ENCODE measurements at regions not wholly inside any gene's neighbourhood (a gene's known extent, or its start where the extent isn't known, plus 50 kb on each side); places are given as distances from the start of the nearest gene placed in this dataset.

GRCh38 chr2:241941691-241942301 lies 72.3 kb downstream of the RTP5 start:
- H3K27ac ChIP-seq (ENCODE audit: low read depth, low read length, poor library complexity, severe bottlenecking), result no peak overlapping the region
- BruUV-seq (replicated peaks), result no TSS peak
- no peaks in the 10 kb centered on the region for H3K9me2 ChIP-seq (ENCODE audit: insufficient read depth, low read length)

DNA sequence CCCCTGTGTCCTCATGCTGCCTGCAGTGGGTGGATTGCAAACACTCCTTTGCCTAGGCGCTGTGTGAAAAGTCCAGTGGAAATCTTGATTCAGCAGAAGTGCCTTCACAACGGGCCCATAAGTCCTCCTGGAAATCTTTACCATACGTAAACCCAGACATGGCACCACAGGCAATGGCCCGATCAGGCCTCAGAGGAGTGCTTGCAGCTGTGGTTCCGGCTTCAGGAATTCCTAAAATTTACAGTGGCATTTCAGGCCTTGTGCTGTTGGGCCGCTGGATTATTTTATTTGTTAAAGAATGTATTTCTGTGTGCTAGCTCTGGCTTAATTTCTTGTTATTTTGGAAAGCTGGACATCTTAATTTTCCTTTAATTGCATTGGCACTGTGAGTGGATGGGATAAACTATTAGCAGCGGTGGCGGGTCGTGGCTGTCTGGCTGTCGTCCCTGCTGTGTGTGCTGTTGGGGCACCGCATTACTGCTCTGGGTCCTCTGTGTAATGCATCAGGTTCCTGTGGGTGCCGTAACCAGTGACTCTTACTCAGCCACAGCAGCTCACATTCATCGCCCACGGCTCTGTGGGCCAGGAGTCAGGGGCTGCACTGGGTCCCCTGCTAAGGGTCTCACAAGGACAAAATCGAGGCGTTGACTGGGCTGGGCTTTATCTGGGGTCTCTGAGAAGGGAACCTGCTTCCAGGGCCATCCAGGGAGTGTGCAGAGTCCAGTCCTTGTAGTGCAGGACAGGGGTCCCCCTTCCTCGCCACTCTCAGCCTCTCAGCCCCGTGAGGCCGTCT lies 73.1 kb downstream of the RTP5 start:
- Histone ChIP-seq H3K4me2 (ENCODE audit: low read length) (no peak overlapping the region), H3K27ac (ENCODE audit: low read depth, low read length, poor library complexity, severe bottlenecking) (no peak overlapping the region), H3K79me2 (ENCODE audit: insufficient read depth, low read depth, low read length) (no peaks in the 10 kb centered on the region), H2AFZ (ENCODE audit: low read length) (no peak overlapping the region), H3K9me2 (ENCODE audit: insufficient read depth, low read length) (no peaks in the 10 kb centered on the region), H3K36me3 (ENCODE audit: insufficient read depth, low read length) (no peaks in the 10 kb centered on the region), H4K20me1 (ENCODE audit: insufficient read depth, low read length) (no peaks in the 10 kb centered on the region), H3K4me1 (ENCODE audit: insufficient read depth, low read length, poor library complexity, severe bottlenecking) (no peaks in the 10 kb centered on the region), H3K9me3 (ENCODE audit: low read length) (no peaks in the 10 kb centered on the region), H3K4me3 (ENCODE audit: low read depth, low read length, poor library complexity, severe bottlenecking) (no peak overlapping the region)
- intact Hi-C loops (cut with micrococcal nuclease; ENCODE audit: unreplicated experiment), result no loop called here
- POLR2A ChIA-PET, result no interaction called here
- CTCF ChIA-PET (ENCODE audit: unreplicated experiment), result no interaction called here
- BruUV-seq (replicated peaks), result no TSS peak
- DNase-seq (ENCODE audit: low spot score), result no peak
- TF ChIP-seq EZH2phosphoT487 (IDR thresholded peaks at IDR 0.05; ENCODE audit: borderline replicate concordance, low read depth, low read length), result no peak
- TF ChIP-seq, protein P1, sequence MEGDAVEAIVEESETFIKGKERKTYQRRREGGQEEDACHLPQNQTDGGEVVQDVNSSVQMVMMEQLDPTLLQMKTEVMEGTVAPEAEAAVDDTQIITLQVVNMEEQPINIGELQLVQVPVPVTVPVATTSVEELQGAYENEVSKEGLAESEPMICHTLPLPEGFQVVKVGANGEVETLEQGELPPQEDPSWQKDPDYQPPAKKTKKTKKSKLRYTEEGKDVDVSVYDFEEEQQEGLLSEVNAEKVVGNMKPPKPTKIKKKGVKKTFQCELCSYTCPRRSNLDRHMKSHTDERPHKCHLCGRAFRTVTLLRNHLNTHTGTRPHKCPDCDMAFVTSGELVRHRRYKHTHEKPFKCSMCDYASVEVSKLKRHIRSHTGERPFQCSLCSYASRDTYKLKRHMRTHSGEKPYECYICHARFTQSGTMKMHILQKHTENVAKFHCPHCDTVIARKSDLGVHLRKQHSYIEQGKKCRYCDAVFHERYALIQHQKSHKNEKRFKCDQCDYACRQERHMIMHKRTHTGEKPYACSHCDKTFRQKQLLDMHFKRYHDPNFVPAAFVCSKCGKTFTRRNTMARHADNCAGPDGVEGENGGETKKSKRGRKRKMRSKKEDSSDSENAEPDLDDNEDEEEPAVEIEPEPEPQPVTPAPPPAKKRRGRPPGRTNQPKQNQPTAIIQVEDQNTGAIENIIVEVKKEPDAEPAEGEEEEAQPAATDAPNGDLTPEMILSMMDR (conservative IDR thresholded peaks at IDR 0.05; ENCODE audit: low read length), result no peak

More at GRCh38 chr2:241941691-241942301, 72.3 kb downstream of the RTP5 start:
- ChIA-PET CTCF (ENCODE audit: unreplicated experiment) (no interaction called here), POLR2A (no interaction called here)
- no peak for DNase-seq (ENCODE audit: low spot score)
- Histone ChIP-seq H3K36me3 (ENCODE audit: insufficient read depth, low read length) (no peaks in the 10 kb centered on the region), H3K4me2 (ENCODE audit: low read length) (no peak overlapping the region), H3K9me3 (ENCODE audit: low read length) (no peaks in the 10 kb centered on the region), H3K4me1 (ENCODE audit: insufficient read depth, low read length, poor library complexity, severe bottlenecking) (no peaks in the 10 kb centered on the region), H3K79me2 (ENCODE audit: insufficient read depth, low read depth, low read length) (no peaks in the 10 kb centered on the region), H2AFZ (ENCODE audit: low read length) (no peak overlapping the region), H4K20me1 (ENCODE audit: insufficient read depth, low read length) (no peaks in the 10 kb centered on the region), H3K4me3 (ENCODE audit: low read depth, low read length, poor library complexity, severe bottlenecking) (no peak overlapping the region)
- intact Hi-C loops (cut with micrococcal nuclease; ENCODE audit: unreplicated experiment), result no loop called here
- no peak for TF ChIP-seq EZH2phosphoT487 (IDR thresholded peaks at IDR 0.05; ENCODE audit: borderline replicate concordance, low read depth, low read length)
- TF ChIP-seq, protein P1 (conservative IDR thresholded peaks at IDR 0.05; ENCODE audit: low read length), result no peak
